ENCODE measurements at regions not wholly inside any gene's neighbourhood (a gene's known extent, or its start where the extent isn't known, plus 50 kb on each side); places are given as distances from the start of the nearest gene placed in this dataset.

- POLR2A ChIA-PET: no interaction called here
- CTCF ChIA-PET: no interaction called here
- no peak for DNase-seq (ENCODE audit: low read depth)
- H3K4me3 ChIP-seq (ENCODE audit: low read depth, low read length): no peak overlapping the region
- H3K27me3 ChIP-seq (ENCODE audit: control insufficient read depth, insufficient read depth, low read length): no peaks in the 10 kb centered on the region; the same call in 1 of the 2 replicates
- TF ChIP-seq CTCF (IDR thresholded peaks at IDR 0.05; ENCODE audit: insufficient read depth, low read depth, low read length): no peak
- no peaks in the 10 kb centered on the region for H3K36me3 ChIP-seq (ENCODE audit: control insufficient read depth, insufficient read depth, low read length)
Measured at GRCh38 chr14:62076368-62076767, 314.1 kb downstream of the SNAPC1 start.

GRCh38 chr14:62076825-62077605 is 314.8 kb downstream of the SNAPC1 start:
- Histone ChIP-seq H3K27me3 (ENCODE audit: control insufficient read depth, insufficient read depth, low read length) (no peaks in the 10 kb centered on the region; the same call in 1 of the 2 replicates), H3K4me3 (ENCODE audit: low read depth, low read length) (no peak overlapping the region), H3K36me3 (ENCODE audit: control insufficient read depth, insufficient read depth, low read length) (no peaks in the 10 kb centered on the region)
- ChIA-PET POLR2A (no interaction called here), CTCF (interaction anchor here (0.6 kb wide), 1 partner anchor 35 kb away, joined by 3 read pairs; no protein-coding TSS in a partner anchor)
- DNase-seq (ENCODE audit: low read depth): no peak
- TF ChIP-seq CTCF (IDR thresholded peaks at IDR 0.05; ENCODE audit: insufficient read depth, low read depth, low read length): no peak

GRCh38 chr14:62077676-62078261 is 315.5 kb downstream of the SNAPC1 start:
- CTCF ChIA-PET: no interaction called here
- H3K36me3 ChIP-seq (ENCODE audit: control insufficient read depth, insufficient read depth, low read length): no peaks in the 10 kb centered on the region
- H3K27me3 ChIP-seq (ENCODE audit: control insufficient read depth, insufficient read depth, low read length): no peaks in the 10 kb centered on the region; the same call in 1 of the 2 replicates
- DNase-seq (ENCODE audit: low read depth): no peak
- POLR2A ChIA-PET: no interaction called here
- no peak overlapping the region for H3K4me3 ChIP-seq (ENCODE audit: low read depth, low read length)
- no peak for TF ChIP-seq CTCF (IDR thresholded peaks at IDR 0.05; ENCODE audit: insufficient read depth, low read depth, low read length)

DNA sequence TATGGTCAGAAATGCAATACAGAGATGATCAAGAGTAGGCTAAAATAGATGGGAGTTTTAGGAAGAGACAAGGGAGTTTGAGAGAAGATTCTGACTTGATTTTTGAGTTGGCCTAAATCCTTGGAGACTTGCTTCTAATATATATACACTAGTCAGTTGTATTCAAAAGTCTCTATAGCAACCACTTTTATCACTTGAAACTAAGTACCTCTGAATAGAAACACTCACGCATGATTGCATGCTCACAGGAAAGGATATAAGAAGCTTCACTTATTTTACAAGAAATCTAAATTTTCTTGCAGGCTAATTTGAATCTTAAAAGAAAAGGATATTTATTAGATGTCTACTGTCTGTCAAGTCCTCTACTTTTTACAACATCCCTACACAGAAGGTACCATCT is 316.8 kb downstream of the SNAPC1 start:
- CTCF ChIA-PET: no interaction called here
- TF ChIP-seq CTCF (IDR thresholded peaks at IDR 0.05; ENCODE audit: insufficient read depth, low read depth, low read length): no peak
- no peak overlapping the region for H3K4me3 ChIP-seq (ENCODE audit: low read depth, low read length)
- no peaks in the 10 kb centered on the region for H3K36me3 ChIP-seq (ENCODE audit: control insufficient read depth, insufficient read depth, low read length)
- POLR2A ChIA-PET: no interaction called here
- no peaks in the 10 kb centered on the region; the same call in 1 of the 2 replicates for H3K27me3 ChIP-seq (ENCODE audit: control insufficient read depth, insufficient read depth, low read length)
- no peak for DNase-seq (ENCODE audit: low read depth)

DNA sequence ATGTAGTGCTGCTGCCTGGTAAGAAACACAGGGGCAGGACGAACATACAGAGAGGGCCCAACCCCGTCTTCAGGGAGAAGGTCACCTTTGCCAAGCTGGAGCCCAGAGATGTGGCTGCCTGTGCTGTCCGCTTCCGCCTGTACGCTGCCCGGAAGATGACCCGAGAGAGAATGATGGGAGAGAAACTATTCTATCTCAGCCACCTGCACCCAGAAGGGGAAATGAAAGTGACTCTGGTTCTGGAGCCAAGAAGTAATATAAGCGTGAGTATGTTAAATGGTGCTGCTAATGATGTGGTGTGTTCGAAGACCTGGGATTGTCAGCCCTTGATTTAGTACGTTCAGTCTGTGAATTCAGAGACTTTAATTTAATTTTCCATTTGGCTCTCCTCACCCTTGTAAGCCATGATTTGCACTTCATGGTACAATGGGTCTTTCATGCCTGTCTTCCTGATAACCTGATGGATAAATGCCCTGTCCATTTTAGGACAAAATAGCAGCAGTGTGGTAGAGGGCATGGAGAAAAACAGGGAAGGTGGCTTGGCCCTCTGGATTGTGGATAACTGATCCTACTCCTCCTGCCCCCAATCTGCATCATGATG is 318.9 kb downstream of the SNAPC1 start:
- H3K27me3 ChIP-seq (ENCODE audit: control insufficient read depth, insufficient read depth, low read length): no peaks in the 10 kb centered on the region; the same call in 1 of the 2 replicates
- no peak for DNase-seq (ENCODE audit: low read depth)
- H3K36me3 ChIP-seq (ENCODE audit: control insufficient read depth, insufficient read depth, low read length): no peaks in the 10 kb centered on the region
- ChIA-PET CTCF (interaction anchor here (1.4 to 1.6 kb wide), 2 partner anchors 10 to 14 kb away, joined by 3 read pairs; no protein-coding TSS in a partner anchor), POLR2A (no interaction called here)
- no peak overlapping the region for H3K4me3 ChIP-seq (ENCODE audit: low read depth, low read length)
- no peak for TF ChIP-seq CTCF (IDR thresholded peaks at IDR 0.05; ENCODE audit: insufficient read depth, low read depth, low read length)

Data from BJ (cell line).